HG02852 (cell line): ENCODE measurements at regions not wholly inside any gene's neighbourhood (a gene's known extent, or its start where the extent isn't known, plus 50 kb on each side); places are given as distances from the start of the nearest gene placed in this dataset.
"Not testable (repeated sequence)": the region's sequence is repeated elsewhere in the genome, so short reads cannot be mapped to it uniquely, and the experiment has no call there.

Experiments used
- ATAC-seq: cut with Tn5 transposase; IDR thresholded peaks from one replicate; pipeline ENCODE4 v1.9.1; 2021; ENCODE audit warnings: mild to moderate bottlenecking, moderate library complexity; ENCODE audit not compliant: unreplicated experiment

DNA sequence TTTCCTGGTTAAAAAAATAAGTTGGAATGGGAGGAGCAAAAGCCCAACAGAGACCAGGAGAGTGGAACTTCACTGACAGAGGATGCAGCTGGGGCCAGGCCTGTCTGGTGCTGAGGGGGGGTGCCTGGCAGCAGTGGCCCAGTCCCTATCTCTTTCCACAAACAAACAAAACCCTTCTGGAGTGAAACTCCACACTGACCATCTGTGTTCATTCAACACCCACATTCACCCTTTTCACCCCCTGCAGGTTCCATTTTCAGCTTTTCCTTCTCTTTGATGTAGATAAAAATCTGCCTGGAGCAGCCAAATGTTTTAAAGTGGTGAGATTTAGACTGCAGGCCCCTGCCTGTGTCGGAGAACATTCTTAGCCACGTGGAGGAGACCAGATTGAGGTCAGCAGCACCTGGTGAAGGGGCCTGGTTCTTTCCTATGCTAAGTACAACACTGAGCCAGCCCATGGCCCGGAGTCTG, 161.4 kb upstream of the CDH11 start:
- no peak for ATAC-seq

DNA sequence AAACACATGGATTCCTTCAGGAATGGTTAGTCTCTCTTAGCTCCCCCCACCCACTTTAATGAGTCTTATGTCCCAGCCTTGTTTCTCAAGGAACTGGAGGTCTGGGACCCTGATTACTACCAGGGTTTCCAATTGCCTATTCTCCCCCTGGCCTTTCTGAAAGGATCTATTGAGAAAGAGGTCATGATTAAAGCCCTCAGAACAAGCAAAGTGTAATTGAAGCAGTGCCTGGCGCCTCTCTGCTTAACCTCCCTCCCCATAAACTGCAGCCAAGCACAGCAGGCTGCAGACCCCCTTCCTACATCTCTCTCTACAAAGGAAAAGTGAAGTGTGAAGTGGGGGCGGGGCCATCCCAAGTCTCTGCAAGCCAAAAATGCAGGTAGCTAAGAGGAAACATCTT, 159.7 kb upstream of the CDH11 start:
- ATAC-seq = no peak

DNA sequence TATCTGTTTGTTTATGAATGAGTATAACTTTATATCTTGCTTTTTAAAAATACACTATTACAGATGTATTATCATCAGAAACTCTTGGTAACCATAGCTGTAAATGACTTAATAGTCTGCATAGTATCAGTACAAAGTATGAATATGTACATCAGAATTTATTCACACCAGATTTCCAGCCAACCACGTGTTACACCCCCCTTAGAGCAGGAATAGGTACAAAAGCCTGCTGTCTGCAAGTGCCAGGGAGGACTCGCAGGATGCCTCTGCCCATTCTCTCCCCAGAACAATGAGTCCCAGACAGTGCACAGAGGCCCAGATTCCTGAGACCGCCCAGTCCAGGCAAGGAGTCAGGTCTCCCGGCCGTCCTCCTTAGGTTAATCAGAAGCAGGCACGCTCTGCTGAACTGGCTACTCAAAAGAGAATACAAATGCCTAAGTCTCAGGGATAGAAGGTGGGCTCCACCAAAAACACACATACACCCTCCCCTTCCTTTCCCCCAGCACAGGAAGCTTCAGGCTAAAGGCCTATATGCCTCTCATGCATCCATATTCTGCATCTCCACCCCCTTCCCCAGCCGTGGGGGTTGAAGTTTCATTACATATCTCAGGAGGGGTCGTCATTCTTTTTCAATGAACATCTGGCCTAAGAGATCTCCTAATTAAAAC, 159.1 kb upstream of the CDH11 start:
- ATAC-seq = no peak

DNA sequence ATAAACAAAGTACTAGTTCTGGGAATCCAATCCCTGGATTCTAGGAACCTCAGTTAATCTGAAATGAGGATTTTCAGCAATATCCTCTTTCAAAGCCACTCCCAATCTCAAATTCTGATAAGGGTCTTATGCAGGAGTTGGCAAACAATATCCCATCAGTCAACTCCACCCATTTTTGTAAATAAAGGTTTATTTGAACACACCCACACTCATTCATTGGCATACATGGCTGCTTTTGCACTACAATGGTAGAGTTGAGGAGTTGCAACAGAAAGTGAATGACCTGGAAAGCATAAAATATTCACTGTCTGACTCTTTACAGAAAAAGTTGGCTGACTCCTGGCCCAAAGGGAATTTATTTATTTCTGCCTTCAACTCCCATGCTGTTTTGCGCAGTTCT, 157.7 kb upstream of the CDH11 start:
- ATAC-seq = no peak

DNA sequence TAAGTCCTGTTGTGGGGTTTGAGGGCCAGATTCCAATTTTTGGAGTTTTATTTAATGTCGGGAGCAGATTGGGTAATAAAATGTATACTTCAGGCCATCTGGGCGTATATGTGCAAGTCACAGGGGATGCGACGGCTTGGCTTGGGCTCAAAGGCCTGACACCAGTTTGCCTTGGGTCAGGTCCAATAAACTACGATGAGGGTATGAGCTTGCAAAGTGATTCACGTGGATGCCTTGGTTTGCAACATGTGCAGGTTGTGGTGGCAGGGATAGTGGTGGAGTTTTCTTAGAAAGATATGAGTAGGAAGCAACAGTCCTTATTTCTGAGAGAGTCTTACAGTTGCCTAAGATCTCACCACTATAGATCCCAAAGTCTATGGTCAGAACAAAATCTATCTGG, 157.0 kb upstream of the CDH11 start:
- ATAC-seq = no peak

DNA sequence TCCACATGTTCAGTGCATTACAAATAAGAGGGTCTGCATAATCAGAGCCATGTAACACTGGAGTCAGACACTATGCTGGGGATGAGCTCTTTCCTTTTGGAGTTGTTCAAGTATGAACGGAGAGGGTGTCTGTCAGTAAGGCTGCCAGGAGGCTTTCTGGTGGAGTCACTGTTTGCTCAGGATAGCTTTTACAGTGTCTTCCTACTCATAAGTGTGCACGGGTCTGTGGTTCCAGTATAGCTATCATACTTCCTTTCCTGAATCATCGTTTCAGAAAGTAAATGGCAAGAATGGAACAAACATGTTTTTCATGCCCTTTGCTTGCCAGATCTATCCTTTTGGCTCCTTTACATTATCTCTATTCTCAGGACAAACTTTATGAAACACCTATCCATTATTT, 152.7 kb upstream of the CDH11 start:
- no peak for ATAC-seq

DNA sequence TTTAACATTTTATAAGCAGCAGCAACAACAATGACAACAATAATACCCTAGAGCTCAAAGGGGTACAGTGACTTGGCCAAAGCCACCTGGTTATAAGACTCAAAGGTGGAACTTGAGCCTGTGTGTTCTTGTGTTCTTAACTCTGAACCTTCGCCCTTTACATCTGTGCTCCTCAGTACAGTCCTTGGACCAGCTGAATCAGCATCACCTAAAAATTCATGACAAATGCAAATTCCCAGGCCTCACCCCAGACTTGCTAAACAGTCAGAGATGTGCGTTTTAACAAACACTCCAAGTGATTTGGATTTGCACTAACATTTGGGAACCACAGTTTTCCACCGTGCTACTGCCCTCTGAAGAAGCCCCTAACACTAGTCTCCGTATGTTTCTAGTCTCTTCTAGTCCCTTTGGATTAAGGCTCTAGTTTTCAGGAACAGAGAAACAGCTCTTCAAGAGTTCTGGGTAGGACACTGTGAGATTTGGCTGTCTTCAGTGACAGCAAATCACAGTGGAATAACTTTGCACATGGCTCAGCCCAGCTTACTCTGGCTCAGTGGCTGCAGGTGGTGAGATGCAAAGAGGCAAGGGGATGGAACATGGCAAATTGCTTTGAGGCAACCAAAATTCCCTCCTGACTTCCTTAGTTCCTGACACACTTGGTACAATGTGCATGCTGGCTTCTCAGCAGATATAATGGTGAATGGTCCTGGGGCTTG, 151.0 kb upstream of the CDH11 start:
- ATAC-seq = no peak

DNA sequence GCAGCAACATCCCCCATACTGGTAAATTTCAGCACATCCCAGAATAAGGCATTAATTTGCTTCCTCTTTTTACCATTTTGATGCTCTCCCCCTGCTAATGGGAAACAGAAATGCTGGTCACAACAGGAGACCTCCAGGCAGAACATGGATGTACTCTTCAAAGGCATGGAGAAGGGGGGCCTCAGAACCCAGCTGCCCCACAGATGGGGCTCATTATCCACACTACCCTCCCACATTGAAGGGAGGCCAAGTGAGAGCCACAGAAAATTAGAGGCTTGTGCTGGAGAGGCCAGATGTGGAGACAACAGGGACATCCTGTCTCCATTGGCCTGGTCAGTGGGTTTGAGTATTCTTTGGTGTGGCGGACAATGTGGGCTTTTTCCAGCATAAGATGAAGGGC, 150.1 kb upstream of the CDH11 start:
- ATAC-seq = no peak

DNA sequence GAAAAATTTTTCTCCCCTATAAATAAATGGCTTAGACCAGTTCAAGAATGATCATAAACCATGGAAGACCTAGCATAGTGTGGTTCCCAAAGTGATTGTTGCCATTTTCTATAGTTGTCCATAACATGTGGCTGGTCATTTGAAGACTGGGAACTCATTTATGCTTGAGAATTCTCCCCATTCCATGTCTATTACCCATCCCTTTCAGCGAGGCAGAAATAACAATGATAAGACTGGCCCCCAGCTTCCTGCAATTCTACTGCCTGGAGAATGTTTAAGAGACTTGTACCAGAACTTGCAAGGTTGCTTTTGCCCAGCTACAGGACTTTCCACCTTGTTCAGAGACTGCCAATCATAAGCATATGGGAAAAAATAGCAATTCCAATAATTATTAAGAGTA, 146.5 kb upstream of the CDH11 start:
- no peak for ATAC-seq

DNA sequence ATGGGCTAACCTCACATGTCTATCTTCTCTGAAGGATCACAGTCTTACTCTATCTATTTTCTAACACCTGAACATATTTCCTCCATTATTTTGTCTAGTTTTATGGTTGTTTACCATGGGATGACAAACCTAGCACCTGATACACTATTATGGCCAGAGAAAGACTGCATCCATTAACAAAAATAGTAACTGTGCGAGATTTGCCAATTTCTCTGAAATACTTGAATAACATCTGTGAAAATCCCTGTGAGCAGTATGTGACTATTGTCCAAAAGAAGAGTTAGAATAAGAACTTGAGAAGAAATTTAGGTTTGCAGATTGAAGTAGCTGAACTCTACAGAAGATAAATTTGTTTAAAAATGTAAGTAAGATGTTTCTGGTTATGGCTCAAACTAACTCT, 142.0 kb upstream of the CDH11 start:
- no peak for ATAC-seq

DNA sequence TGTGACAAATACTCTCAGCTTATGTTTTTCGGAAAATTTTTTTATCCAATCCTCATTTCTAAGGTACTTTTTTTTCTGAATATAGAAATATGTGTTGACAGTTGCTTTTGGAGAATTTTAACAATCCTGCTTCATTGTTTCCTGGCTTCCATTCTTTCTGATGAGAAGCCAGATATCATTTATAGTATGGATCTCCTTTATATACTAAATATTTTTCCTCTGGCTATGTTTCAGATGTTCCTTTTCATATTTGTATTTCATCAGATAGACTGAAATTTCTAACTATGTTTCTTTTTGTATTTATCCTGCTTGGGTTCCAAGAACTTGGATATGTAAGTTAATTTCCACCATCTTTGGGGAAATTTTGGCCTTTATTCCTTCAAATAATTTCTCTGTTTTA, 138.9 kb upstream of the CDH11 start:
- no peak for ATAC-seq

DNA sequence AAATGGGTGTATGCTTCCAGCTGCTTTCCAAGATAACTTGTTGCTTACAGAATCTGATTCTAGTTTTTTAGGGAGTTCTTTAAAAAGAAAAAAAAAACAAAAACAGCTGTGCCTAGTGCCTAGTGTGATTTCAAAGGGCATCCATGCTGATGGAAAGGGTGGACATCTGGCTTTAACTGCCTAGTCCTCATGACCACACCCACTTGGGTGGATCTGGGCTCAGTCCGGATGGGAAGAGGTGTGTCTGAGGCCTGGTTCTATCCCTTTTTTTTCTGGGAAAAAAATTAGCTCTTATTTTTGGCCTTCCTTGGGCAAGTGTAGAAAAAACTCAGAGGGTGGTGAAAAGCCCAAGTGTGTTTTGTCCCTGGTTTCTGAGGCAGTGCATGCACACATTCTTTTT, 132.3 kb upstream of the CDH11 start:
- no peak for ATAC-seq

DNA sequence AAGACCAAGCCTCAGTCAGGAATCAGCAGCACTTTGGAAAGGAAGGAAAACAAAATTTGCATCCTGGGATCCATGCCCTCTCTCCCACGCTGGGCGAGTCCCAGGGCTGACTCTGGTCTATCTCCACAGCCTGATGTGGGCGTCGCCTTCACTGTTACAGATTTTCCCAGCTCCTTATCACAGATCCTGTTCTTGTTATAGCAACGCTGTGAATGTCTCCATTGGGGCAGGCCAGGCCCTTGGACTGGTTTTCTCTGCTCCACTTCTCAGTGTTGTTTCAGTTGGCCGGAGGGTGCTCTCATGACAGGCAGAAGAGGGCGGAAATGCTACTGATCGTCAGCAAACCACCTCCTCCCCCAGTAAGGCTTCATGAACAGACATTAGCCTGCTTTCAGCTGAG, 127.9 kb upstream of the CDH11 start:
- no peak for ATAC-seq

DNA sequence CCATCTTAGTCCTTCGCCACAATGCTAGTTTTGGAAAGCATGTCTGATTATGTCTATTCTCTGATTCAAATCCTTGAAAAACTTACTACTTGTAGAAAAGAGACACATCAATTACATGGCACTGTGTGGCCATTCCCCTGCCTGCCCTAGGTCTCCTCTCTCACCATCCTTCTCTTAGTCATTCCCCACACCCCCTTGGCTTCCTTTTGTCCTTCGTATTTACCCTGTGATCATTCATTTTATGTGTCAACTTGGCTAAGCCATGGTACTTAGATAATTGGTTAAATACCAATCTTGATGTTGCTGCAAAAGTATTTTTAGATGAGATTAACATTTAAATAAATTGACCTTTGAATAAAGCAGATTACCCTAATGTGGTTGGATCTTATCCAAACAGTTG, 122.9 kb upstream of the CDH11 start:
- no peak for ATAC-seq

DNA sequence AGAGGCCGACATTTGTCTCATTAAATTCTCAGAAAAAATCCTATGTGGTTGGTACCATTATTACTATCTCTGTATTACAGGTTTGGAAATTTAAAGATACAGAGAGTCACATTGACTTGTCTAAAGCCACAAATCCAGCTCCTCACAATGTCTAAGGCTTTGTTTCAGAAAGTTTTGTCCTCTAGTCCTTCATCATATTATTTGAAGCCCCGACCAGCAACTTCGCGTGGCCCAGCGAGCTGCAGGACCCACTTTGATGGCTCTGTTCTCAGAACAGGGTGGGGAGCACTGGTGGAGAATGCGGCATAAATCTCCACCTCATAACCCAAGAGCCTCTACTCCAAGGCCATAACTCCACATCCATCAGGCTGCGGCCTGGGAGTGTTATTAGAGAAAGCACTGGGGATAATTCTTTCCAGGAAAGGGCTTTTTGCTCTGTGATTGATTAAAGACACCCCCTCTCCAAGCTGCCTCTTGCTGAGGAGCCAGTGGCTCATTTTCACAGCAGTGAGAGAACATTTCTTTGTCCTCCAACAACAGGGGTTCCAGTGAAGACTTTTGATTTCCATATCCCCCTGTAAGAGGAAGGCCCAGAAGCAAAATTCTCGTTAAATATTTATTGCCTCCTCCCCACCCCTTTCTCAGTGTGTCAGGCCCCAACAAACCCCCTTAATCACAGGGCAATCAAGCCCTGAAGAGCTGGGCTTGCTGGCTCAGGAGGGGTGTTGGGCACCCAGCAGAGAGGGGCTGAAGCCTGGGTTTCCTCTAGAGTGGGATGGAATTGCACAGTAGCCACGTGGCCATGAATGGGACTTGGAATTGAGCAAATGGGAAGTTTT, 113.7 kb upstream of the CDH11 start:
- ATAC-seq = no peak

DNA sequence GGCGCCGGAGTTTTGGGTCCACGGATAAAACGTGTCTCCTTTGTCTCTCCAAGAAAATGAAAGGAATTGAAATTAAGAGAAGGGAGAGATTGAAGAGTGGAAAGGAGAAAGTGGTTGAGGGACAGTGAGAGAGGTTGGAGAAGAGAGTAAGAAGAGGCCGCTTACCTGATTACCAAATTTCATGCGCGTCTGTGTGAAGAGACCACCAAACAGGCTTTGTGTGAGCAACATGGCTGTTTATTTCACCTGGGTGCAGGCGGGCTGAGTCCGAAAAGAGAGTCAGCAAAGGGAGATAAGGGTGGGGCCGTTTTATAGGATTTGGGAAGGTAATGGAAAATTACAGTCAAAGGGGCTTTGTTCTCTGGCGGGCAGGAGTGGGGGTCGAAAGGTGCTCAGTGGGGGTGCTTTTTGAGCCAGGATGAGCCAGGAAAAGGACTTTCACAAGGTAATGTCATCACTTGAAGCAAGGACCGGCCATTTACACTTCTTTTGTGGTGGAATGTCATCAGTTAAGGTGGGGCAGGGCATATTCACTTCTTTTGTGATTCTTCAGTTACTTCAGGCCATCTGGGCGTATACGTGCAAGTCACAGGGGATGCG, 113.0 kb upstream of the CDH11 start:
- not testable (repeated sequence) for ATAC-seq

DNA sequence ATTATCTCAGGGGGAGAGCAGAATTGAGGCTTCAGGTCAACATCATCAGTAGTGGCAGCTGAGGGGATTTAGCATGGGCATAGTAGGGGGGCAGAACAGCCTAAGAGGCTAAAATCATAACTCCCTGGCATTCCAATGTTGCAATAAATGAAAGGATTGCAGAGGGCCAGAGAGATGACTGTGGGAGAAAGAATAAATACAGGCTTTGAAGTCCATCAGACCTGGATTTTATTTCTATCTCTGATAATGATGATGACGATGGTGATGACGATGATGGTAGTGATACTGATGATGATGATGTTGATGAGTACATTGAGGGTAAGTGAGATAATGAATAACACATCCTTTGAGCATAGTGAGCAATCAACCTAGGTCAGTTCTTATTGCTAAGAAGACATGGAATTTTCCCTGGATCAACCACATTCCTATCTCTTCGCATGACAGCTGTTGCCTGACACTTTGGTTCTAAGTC, 107.4 kb upstream of the CDH11 start:
- no peak for ATAC-seq

DNA sequence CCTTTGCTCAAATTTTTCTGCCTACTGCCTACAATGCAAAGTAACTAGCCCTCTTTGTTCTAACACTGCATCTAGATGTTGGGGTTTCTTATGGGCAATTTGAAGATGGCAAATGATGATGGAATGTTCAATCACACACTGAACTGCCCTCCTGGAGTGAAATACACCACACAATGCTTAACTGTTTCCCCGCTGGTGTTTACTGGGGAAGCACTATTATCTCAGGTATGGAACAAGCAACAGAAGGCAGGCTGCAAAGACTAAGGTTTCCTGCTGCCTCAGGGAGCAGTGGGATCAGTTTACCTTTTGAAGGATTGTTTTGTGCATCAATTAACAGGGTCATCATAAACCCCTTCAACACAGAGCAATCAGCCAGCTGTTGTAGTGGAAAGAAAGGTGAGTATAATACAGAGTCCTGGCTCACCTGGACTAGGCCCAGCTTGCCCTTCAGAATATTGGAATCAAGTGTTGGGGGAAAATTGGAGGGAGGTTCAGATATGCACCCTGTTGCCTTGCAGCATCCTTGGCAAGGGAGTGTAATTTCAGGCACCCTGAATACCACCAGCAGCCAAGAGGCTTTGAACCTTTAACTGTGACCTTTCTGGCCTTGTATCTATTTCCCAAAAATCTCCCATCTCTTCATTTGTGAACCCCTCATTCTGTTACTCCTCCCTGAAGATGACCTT, 105.4 kb upstream of the CDH11 start:
- no peak for ATAC-seq

DNA sequence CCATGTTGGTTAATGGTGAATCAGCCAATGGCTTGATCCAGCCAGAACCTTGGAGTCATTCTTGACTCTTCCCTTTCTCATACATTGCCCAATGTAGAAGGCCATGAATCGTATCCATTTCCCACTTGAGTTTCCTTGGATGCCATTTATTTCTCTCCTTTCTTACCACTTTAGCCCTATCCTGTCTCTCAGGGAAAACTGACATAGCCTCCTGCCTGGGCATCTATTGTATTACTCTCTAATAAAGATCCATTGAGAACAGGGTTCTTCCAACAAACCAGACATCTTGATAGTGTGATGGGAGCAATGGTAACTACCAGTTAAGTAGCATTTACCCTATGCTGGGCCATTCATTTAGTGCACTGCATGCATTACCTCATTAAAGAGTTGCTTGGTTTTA, 104.2 kb upstream of the CDH11 start:
- ATAC-seq = no peak

DNA sequence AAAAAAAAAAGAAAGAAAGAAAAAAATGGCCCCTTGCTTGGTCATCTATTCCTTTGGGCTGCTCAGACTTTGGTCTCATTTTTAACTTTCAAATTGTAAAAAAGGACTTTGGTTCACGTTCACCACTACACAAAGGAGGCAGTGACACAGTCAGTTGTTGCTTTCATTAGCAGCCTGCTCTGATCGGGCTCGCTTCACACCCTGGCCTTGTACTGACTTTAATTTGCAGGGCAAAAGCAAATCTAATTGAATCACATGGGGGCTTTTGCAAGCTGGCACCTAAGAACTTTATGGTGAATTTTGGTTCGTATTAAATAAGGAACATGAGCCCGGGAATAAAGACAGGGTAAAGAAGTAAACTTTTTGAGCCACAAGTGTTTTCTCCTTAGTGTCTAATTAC, 103.6 kb upstream of the CDH11 start:
- no peak for ATAC-seq

DNA sequence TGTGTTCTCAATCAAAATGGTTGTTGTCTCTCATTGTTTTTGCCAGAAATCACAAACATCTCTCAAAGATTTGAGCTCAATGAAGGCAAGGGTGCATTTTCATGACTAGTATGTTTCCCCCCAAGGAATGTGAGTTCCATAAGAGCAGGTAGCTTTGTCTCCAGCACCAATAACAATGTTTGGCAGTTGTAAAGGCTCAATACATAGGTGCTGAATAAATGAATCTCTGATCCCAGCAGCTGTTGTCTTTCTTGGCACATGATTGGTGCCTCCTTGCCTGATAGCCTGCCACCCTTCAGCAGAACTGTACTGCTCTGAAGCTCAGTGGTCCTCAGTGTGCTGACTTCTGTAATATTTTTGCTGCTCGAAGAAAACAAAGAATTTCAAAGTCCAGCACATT, 103.1 kb upstream of the CDH11 start:
- ATAC-seq = no peak
